GM18909 (cell line): ENCODE measurements at regions not wholly inside any gene's neighbourhood (a gene's known extent, or its start where the extent isn't known, plus 50 kb on each side); places are given as distances from the start of the nearest gene placed in this dataset.
"Not testable (repeated sequence)": the region's sequence is repeated elsewhere in the genome, so short reads cannot be mapped to it uniquely, and the experiment has no call there.

Experiments
- ATAC-seq: cut with Tn5 transposase; IDR thresholded peaks from one replicate; pipeline ENCODE4 v1.9.1; 2021; ENCODE audit warnings: mild to moderate bottlenecking; ENCODE audit not compliant: unreplicated experiment, poor library complexity

GRCh38 chr17:72558971-72559476 is 438.2 kb downstream of the SOX9 start:
- ATAC-seq, result no peak

- ATAC-seq, result peak; percentile 82
These were observed 439.8 kb downstream of the SOX9 start for GRCh38 chr17:72560303-72561247.

- no peak for ATAC-seq
These were observed 440.4 kb downstream of the SOX9 start for GRCh38 chr17:72561266-72561665.

GRCh38 chr17:72561680-72562079 is 440.9 kb downstream of the SOX9 start:
- no peak for ATAC-seq

GRCh38 chr17:72562615-72563188 is 441.9 kb downstream of the SOX9 start:
- ATAC-seq, result no peak

GRCh38 chr17:72563952-72564351 is 443.1 kb downstream of the SOX9 start:
- ATAC-seq, result no peak

GRCh38 chr17:72565006-72565405 is 444.2 kb downstream of the SOX9 start:
- no peak for ATAC-seq

GRCh38 chr17:72565758-72566157 is 444.9 kb downstream of the SOX9 start:
- no peak for ATAC-seq

GRCh38 chr17:72566671-72567484 is 446.1 kb downstream of the SOX9 start:
- no peak for ATAC-seq

GRCh38 chr17:72567774-72568173 is 447.0 kb downstream of the SOX9 start:
- no peak for ATAC-seq

- ATAC-seq, result no peak
These were observed 448.5 kb downstream of the SOX9 start for GRCh38 chr17:72569148-72569946.

GRCh38 chr17:72571813-72572396 is 451.1 kb downstream of the SOX9 start:
- ATAC-seq, result no peak

- no peak for ATAC-seq
These were observed 452.0 kb downstream of the SOX9 start for GRCh38 chr17:72572604-72573491.

GRCh38 chr17:72573492-72573801 is 452.6 kb downstream of the SOX9 start:
- ATAC-seq, result not testable (repeated sequence)

GRCh38 chr17:72574675-72575510 is 454.1 kb downstream of the SOX9 start:
- ATAC-seq, result no peak

- no peak for ATAC-seq
These were observed 454.9 kb downstream of the SOX9 start for GRCh38 chr17:72575542-72576233.

- ATAC-seq, result no peak
These were observed 455.5 kb downstream of the SOX9 start for GRCh38 chr17:72576289-72576759.
